Right hindlimb (tissue), 1 donor: ENCODE measurements at regions not wholly inside any gene's neighbourhood (a gene's known extent, or its start where the extent isn't known, plus 50 kb on each side); places are given as distances from the start of the nearest gene placed in this dataset.

Experiments used
- DNase-seq: peaks from one replicate; pipeline ENCODE4 v3.0.0-alpha.2; 2018

DNA sequence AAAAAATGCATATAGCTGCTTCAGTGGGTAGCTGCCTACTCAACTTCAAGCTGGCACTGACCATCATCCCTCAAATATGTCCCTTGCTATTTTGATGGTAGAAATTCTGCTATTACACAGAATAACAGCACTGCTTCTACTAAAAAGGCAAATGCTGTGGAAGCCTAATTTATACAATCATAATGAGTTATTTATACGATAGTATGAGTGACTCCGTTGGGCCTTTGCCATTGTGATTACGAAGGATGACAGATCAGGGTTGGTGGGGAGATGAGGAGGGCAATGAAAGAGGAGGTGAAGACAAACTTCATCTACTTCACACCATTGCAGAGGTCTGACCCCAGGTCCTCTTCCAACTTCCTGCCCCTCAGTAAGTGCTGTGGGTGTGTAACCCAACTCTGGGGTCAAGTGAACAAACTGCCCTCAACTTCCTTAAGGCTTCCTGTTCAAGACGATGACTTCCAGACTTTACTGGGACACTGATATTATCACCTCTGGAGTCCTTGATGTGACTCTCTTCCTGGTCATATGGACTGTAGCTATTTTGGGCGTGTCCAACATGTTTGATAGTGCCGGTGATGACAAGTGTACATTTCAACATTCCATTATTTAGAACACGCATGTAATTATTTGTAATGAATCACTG lies 74.1 kb upstream of the RPS23 start:
- DNase-seq: no peak

- no peak for DNase-seq
Measured at GRCh38 chr5:82351754-82352145, 73.6 kb upstream of the RPS23 start.

DNA sequence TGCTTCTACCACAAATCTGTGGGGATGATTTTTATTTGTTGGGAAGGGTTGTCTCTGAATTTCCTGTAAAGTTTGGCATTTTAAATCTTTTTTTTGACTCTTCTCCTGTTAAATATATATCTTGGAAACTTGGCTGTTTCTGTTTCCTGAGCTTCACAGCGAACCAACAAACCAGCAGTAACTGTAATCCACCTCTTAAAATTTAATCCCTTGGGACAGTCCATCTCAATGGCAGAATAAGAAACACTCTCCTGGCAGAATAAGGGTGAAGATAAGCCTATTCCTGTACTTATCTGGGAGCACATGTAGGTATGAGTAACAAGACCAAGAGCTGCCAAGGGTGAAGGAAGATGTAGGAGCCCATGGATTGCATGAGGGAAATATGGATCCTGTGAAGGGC lies 73.1 kb upstream of the RPS23 start:
- no peak for DNase-seq

DNA sequence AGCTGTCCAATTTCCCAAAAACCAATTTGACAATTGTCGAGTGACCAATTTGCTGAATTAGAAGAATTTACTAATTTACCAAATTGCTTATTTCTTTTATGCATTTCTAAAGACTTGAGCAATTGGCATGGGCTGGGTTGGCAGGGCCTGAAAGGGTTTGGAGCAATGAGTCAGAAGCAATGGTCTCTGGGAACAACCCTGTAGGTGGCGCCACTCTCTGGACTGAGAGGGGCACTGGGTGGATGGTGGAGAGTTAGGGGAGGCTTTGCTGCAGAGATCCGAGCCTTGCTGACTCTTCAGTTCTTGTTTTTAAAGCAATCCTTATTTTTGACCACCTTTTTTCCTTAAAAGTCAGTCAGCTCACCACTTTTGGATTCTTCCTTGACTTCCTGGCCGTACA lies 71.5 kb upstream of the RPS23 start:
- DNase-seq: no peak

DNA sequence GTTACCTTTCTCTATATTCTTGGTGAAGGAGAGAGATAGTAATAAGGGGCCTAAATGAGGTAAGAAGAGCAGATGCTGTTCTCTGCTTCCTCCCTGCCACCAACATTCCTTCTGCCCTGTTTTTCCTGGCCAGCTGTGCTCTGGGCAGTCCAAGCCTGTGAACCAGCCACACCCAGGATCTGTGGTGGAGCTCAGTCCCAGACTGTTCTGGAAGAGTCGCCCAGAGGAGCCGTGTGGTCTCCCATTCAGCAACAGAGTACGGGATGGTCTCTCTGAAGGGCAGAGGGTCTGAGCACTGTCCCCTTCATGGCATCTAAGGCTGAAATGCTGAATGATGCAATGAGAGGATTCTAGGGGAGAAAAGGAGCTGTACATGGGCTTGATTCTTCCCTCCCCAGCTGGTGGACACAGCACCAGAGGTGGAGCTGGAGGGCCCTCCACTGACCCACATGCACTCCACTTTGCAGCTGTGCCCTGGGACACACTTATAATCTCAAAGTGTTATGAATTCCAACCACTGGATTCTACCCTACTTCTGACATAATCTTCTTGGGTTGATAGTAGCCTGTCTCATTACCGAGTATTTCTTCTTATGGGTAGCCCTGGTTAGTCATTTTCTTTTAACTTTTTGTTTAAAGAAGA lies 70.8 kb upstream of the RPS23 start:
- DNase-seq: peak; percentile 63

- DNase-seq: peak; percentile 89
Measured at GRCh38 chr5:82347201-82347865, 69.2 kb upstream of the RPS23 start.

DNA sequence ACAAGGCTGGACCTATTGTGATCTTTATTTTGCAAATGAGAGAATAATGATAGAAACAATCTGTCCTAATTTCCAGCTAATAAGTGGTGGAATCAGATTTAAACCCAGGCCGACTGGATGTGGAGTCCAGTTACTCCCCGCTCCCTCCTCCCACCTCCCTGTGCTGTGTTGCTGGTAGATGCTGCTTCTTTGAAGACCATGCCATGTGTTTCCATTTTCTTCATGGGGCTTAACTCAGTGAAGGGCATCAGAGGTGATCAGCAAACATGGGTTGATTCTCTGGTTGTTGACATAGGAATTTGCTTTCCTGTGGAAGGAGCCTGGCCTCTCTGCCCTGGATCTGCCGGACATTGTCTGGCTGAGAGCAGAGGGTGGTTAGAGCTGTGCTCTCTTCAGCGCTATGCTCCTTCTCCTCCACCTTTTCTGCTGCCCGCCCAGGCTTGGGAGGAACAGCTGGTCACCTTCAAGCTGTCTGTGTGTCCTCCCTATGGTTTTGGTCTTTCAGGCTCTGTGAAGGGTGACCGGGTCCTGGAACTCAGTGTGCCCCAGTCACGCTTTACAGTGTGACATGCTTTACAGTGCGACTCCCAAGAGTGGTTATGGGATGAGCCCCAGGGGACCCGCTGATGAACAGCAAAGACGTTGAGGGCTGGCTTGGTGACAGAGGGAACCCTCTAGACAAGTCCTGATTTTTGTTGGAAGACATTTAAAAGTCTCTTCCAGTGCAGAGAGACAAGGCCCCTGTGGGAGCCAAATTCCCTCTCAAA lies 68.4 kb upstream of the RPS23 start:
- DNase-seq: no peak

GRCh38 chr5:82345108-82345507 lies 67.0 kb upstream of the RPS23 start:
- no peak for DNase-seq

DNA sequence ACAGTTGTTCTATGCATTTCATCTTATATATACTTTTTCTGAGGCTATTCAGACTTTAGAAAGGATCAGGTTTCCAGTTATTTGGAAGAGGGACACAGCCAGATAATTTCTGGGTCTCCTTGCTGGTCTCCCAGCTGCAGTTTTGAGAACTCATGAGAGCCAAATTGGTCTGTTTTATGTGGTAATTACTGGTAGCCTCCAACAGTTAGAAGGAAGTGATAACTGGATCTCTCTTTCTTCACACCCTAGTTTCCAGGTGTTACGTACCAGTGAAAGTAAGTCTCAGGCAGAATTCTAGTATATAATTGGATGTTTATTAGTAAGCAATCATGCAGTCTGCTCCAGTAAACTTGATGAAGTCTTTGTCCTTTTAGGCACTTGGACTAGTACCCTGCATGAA lies 63.2 kb upstream of the RPS23 start:
- no peak for DNase-seq

- no peak for DNase-seq
Measured at GRCh38 chr5:82340799-82341198, 62.6 kb upstream of the RPS23 start.

- DNase-seq: no peak
Measured at GRCh38 chr5:82339792-82340191, 61.6 kb upstream of the RPS23 start.

GRCh38 chr5:82338771-82339373 lies 60.7 kb upstream of the RPS23 start:
- DNase-seq: no peak

GRCh38 chr5:82336959-82337351 lies 58.8 kb upstream of the RPS23 start:
- DNase-seq: no peak

DNA sequence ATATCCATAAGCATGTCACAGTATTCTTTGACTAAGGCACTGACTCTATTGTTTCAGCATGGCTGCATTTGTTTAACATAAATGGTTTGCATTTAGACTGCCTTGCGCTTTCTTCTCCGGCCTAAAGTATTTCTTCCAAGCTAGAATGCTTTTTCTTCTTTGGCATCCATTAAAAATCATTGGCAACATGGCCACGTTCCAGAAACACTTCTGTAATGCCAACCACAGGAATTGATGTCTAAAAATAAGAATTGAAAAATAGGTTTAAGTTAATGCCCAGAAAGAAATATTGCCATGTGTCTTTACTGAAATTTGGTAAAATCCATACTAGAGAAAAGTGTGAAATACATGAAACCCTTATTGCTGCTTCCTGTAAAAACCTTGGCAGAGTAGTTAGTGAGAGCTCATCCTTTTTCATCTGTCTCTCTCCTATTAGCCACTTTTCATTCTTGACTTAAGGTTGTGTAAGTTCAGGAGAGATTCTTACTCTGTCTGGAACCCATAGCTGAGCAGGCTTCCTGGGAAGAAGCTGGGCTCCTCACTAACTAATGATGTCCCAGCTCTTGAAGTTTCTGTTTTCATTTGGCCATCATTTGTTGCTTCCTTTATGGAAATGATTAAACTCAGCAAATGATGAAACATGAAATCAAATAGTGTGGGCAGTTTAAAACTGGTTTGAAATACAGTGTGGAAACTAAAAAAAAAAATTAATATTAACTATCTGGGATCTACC lies 58.2 kb upstream of the RPS23 start:
- DNase-seq: no peak

GRCh38 chr5:82335806-82336205 lies 57.7 kb upstream of the RPS23 start:
- DNase-seq: no peak

GRCh38 chr5:82334856-82335255 lies 56.7 kb upstream of the RPS23 start:
- no peak for DNase-seq

DNA sequence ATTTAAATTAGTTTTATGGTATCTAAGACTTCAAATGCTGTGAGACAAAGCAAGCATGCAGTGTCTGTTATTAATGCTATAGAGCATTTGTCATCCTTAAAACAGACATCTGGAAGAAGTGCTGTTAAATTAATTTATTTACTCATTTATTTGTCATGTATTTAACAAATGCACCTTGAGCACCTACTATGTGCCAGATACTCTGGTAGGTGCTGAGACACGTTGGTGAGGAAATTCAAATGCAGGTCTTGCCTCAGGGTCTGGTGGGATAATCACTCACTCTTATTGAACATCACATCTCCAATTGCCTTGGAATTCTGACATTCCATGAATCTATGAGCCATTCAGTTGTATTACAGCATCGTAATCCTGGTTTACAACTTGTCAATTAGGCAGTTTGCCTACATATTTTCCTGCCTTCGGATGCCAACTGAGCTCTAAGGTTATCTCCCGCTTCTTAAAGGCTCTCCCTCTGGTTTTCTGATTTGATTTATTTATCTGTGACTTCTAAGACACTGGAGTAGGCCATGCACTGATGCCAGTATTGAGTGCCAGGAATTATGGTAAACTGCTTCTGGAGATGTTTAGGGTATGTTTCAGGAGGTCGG lies 56.0 kb upstream of the RPS23 start:
- no peak for DNase-seq

DNA sequence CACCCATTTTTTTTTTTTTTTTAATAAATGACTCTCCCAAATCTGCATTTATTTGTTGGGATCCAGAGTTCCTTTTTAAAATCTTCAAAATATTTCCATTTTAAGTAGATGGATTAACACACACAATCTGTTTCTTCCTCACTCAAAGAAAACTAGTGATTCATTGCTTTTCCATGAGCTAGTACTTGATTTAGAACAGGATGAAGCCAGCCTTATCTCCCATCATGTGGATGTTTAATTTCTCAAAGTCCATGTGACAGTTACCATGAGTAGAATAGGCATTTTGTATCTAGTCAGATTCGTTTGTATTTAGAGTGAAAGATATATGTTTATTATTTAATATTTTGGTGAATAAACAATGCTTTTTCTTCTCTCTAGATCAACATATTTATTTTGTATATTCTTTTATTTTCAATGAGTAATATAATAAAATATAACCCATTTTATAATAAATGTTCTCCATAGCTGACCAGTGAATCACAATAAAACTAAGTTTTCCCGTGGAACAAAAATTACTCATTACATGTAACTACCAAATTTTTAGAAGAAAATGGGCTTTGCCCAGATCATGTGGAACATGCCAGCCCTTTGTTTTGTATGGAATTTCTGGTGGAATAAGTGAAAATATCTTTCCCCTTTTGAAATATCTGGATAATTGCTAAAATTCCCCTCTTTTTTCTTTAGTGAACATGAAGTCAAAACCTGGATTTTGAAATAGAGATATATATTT lies 54.9 kb upstream of the RPS23 start:
- DNase-seq: no peak

DNA sequence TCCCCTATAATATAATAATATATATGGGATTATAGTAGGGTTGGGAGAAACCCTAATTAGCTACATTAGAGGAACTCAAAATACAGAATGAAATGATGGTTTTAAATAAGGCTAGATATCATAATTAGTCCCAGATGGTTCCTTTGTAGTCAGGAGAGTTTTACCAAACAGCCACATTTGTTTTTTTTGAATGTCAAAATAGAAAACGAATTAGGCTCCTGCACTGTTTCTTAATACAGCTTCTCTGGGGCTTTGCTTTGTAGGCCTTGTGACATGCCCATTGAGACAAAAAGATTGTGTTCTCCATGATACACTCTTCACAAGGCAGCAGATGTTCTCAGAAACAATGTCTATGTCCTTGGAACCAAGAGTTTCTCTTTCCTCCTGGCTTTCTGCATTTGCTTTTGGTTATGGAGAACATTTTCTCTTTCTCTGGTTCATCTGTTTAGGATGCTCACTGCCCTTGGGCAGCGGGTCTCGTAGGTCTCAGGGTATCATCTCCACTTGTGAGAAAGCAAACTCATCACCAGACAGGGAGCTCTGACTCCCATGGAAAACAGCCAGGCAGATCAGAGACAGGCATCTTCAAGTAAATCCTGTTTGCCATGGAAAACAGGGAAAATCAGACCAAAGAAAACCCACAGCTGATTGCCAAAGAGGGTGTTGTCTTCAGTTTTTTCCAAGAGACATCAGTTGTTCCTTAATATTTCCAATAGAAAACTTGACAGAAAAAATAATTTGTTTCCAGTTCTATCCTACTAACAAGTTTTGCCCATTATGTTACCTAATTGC lies 54.1 kb upstream of the RPS23 start:
- DNase-seq: no peak

DNA sequence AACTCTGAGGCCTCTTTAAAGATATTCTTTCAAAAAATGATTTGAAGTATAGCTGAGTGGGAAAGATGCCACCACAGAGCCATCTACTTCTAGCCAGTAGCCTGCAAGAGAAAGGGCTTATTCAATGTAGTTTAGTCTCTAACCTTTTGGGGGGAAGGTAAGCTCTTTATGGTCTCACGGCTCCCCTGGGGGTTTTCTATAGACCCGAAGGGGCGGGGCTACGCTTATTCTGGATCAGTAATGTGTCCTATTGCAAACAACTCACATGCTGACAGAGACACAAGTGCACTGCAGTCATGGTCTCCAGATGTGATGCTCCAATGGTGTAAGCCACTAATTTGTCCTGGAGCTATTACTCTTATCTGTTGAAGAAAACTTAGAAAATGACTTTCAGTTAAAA lies 53.4 kb upstream of the RPS23 start:
- no peak for DNase-seq
